ENCODE measurements at regions not wholly inside any gene's neighbourhood (a gene's known extent, or its start where the extent isn't known, plus 50 kb on each side); places are given as distances from the start of the nearest gene placed in this dataset.
"Not testable (repeated sequence)": the region's sequence is repeated elsewhere in the genome, so short reads cannot be mapped to it uniquely, and the experiment has no call there.

- not testable (repeated sequence) for TF ChIP-seq POLR2AphosphoS5 (IDR thresholded peaks at IDR 0.05; ENCODE audit: borderline replicate concordance, low read depth, low read length); FOXP2 (optimal IDR thresholded peaks at IDR 0.05; ENCODE audit: control extremely low read depth, extremely low read length, insufficient read depth)
These were observed 58.6 kb upstream of the AGAP9 start for GRCh38 chr10:47582051-47582450.
